ENCODE measurements at regions not wholly inside any gene's neighbourhood (a gene's known extent, or its start where the extent isn't known, plus 50 kb on each side); places are given as distances from the start of the nearest gene placed in this dataset.

DNA sequence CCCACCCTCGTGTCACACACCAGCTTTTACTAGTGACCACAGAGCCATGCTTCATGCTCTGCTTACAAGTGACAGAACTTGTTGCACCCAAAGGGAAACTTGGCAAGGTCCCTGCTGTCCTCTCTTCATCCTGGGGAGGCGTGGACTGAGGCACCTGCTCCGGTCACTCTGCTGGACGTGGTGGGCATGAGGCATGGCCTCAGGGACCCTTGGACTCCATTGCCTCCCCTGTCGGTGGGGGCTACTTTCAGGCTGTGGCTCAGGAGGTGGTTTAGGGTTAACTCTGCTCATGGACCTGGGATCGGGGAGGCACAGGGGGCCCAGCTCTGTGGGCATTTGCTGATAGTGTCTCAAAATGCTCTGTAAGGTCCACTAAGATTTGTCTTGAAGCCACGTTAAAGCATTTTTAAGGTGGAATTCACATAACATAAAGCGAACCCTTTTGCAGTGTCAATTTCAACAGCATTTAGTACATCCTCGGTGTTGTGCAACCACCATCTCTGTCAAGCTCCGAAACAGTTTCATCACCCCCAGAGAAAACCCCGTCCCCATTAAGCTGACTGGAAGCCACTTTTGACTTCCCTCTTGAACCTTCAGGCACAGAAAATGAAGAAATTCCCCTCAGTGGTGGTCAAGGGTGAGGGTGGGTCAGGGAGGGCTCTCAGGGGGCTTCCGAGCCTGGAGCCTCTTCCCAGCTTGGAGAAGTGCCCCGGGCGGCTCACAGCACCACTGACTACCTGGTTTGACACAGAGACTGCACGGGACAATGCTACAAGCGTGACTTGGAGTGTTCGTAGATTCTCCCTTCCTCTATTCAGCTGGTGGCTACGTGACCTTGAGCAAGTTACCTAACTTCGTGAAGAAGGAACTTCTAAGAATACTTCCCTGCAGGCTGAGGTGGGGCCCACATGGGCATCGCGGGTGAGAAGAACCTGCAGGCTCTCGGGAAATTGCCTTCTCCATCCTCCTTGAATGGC, 100.0 kb upstream of the HDAC4 start:
- H3K36me3 ChIP-seq (ENCODE audit: control insufficient read depth, insufficient read depth, low read length), result no peaks in the 10 kb centered on the region
- H3K4me3 ChIP-seq (replicated peaks; ENCODE audit: low read depth, low read length), result no peak overlapping the region
- TF ChIP-seq, protein P1, sequence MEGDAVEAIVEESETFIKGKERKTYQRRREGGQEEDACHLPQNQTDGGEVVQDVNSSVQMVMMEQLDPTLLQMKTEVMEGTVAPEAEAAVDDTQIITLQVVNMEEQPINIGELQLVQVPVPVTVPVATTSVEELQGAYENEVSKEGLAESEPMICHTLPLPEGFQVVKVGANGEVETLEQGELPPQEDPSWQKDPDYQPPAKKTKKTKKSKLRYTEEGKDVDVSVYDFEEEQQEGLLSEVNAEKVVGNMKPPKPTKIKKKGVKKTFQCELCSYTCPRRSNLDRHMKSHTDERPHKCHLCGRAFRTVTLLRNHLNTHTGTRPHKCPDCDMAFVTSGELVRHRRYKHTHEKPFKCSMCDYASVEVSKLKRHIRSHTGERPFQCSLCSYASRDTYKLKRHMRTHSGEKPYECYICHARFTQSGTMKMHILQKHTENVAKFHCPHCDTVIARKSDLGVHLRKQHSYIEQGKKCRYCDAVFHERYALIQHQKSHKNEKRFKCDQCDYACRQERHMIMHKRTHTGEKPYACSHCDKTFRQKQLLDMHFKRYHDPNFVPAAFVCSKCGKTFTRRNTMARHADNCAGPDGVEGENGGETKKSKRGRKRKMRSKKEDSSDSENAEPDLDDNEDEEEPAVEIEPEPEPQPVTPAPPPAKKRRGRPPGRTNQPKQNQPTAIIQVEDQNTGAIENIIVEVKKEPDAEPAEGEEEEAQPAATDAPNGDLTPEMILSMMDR (IDR thresholded peaks at IDR 0.05; ENCODE audit: insufficient read depth, low read length, poor library complexity, severe bottlenecking), result no peak
- no peak for DNase-seq (ENCODE audit: extremely low read depth, insufficient read length)
- no peaks in the 10 kb centered on the region; the same call in 1 of the 2 replicates for H3K27me3 ChIP-seq (replicated peaks; ENCODE audit: control insufficient read depth, insufficient read depth, low read length)

DNA sequence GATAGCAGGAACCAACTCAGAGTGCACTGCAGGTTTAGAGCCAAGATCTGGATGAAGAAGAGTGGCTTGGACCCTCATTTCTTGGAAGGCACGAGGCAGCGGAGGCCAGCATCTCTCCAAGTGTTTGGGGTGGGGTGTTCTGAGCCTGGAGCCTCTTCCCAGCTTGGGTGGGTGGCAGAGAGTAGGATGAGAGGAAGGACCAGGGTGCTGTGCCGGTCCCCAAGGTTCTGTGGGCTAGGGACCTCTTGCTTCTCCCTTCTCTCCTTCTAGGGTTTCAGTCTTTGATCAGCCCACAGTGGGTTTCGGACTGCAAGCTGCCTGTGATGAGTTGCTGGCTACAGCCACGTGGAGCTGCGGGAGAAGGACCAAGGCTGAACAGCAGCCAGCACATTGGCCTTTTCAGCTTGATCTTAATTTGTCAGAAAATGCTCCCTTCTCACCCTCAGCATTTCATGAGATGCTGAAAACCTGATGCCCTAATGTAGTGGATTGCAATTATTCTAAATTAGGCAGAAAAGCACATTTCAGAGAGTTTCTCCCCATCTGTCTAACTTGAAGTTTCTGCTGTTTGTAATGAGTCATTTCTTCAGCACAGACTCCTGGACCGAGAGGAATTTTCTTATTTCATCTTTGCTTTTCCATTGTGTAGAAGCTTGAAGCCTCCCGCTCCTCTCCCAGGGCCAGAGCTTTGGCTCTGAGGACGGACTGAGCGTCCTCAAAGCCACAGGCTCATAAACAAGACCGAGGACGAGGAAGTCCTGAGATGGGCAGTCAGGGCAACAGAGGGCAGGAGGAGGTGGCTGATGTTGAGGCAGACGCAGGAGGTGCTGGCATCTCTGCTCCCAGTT, 99.1 kb upstream of the HDAC4 start:
- TF ChIP-seq, protein P1 (IDR thresholded peaks at IDR 0.05; ENCODE audit: insufficient read depth, low read length, poor library complexity, severe bottlenecking), result no peak
- DNase-seq (ENCODE audit: extremely low read depth, insufficient read length), result no peak
- Histone ChIP-seq H3K27me3 (replicated peaks; ENCODE audit: control insufficient read depth, insufficient read depth, low read length) (no peaks in the 10 kb centered on the region; the same call in 1 of the 2 replicates), H3K36me3 (ENCODE audit: control insufficient read depth, insufficient read depth, low read length) (no peaks in the 10 kb centered on the region), H3K4me3 (replicated peaks; ENCODE audit: low read depth, low read length) (no peak overlapping the region)

DNA sequence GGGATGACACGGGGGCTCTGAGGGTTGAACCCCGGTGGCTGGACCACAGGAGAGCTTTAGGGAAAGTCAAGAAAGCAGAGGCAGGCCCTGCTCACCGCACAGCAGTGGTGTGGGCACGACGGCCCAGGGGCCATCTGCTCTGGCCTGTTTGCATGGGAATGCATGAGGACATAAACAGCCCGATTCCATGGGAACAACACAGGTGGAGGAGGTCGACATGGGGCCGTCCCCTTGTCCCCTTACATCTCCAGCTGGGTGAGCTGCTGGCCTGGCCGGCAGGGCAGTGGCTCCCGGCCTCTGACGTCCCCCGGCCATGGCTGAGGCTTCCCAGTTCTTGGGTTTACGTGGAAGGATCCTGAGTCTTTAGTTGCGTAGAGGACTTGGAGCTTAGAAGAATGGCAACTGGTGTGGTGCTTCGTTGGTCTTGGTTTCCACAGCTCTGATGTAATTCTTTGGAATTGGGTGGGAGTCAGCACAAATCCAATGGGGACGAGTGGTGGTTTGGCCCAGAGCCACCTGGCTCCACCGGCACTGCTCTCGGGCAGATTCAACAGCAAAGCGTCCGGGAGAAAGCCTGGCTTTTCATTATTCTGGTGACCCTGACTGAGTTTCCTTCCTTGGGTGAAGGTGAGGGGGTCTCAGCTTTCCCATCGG, 98.3 kb upstream of the HDAC4 start:
- Histone ChIP-seq H3K4me3 (replicated peaks; ENCODE audit: low read depth, low read length) (no peak overlapping the region), H3K36me3 (ENCODE audit: control insufficient read depth, insufficient read depth, low read length) (no peaks in the 10 kb centered on the region), H3K27me3 (replicated peaks; ENCODE audit: control insufficient read depth, insufficient read depth, low read length) (no peaks in the 10 kb centered on the region; the same call in 1 of the 2 replicates)
- TF ChIP-seq, protein P1 (IDR thresholded peaks at IDR 0.05; ENCODE audit: insufficient read depth, low read length, poor library complexity, severe bottlenecking), result no peak
- DNase-seq (ENCODE audit: extremely low read depth, insufficient read length), result no peak

DNA sequence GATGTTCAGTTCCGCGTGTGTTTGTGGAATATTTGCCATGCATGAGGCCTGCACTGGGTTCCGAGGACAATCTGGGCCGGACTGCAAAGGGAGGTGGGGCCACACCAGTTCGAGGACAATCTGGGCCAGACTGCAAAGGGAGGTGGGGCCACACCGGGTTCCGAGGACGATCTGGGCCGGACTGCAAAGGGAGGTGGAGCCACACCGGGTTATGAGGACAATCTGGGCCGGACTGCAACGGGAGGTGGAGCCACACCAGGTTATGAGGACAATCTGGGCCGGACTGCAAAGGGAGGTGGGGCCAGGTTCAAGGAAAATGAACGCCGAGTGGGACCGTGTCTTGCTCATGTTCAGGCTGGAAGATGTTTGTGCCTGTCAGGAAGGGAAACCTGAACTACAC, 97.8 kb upstream of the HDAC4 start:
- H3K4me3 ChIP-seq (replicated peaks; ENCODE audit: low read depth, low read length), result no peak overlapping the region
- no peaks in the 10 kb centered on the region; the same call in 1 of the 2 replicates for H3K27me3 ChIP-seq (replicated peaks; ENCODE audit: control insufficient read depth, insufficient read depth, low read length)
- TF ChIP-seq, protein P1 (IDR thresholded peaks at IDR 0.05; ENCODE audit: insufficient read depth, low read length, poor library complexity, severe bottlenecking), result no peak
- no peak for DNase-seq (ENCODE audit: extremely low read depth, insufficient read length)
- no peaks in the 10 kb centered on the region for H3K36me3 ChIP-seq (ENCODE audit: control insufficient read depth, insufficient read depth, low read length)

DNA sequence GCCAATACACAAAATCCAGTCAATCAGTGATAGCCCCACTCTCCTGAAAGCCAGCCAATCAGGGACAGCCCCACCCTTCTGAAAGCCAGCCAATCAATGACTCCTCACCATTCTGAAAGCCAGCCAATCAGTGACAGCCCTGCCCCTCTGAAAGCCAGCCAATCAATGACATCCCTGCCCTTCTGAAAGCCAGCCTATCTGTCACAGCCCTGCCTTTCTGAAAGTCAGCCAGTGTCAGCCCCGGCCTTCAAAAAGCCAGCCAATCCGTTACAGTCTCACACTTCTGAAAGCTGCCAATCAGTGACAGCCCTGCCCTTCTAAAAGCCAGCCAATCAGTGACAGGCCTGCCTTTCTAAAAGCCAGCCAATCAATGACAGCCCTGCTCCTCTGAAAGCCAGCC, 95.9 kb upstream of the HDAC4 start:
- Histone ChIP-seq H3K27me3 (replicated peaks; ENCODE audit: control insufficient read depth, insufficient read depth, low read length) (no peaks in the 10 kb centered on the region; the same call in 1 of the 2 replicates), H3K4me3 (replicated peaks; ENCODE audit: low read depth, low read length) (no peak overlapping the region), H3K36me3 (ENCODE audit: control insufficient read depth, insufficient read depth, low read length) (no peaks in the 10 kb centered on the region)
- TF ChIP-seq, protein P1 (IDR thresholded peaks at IDR 0.05; ENCODE audit: insufficient read depth, low read length, poor library complexity, severe bottlenecking), result no peak
- no peak for DNase-seq (ENCODE audit: extremely low read depth, insufficient read length)

Data from GM06990 (cell line).